ENCODE measurements at regions not wholly inside any gene's neighbourhood (a gene's known extent, or its start where the extent isn't known, plus 50 kb on each side); places are given as distances from the start of the nearest gene placed in this dataset.

GRCh38 chr22:47484960-47485569 is 722.6 kb downstream of the TBC1D22A start:
- WGBS, 5 donors: 47 to 62% (median 57%) methylated on average over 4 of the region's 4 CpGs
- Histone ChIP-seq H3K36me3 (no peaks in the 10 kb centered on the region), H3K9me3 (no peaks in the 10 kb centered on the region), H3K27me3 (peaks cover 0 to 6% (median 0%) of the 10 kb centered on the region in 3 donors), H3K4me1 (no peaks in the 10 kb centered on the region), H3K4me3 (no peak overlapping the region), H3K27ac (no peak overlapping the region)
- intact Hi-C loops (cut with DNase I; ENCODE audit: low total_unique reads): no loop called here
- DNase-seq: peak in 1 of 2 donors; percentile 31
- TF ChIP-seq POLR2AphosphoS5 (IDR thresholded peaks at IDR 0.05) (no peak), EP300 (IDR thresholded peaks at IDR 0.05) (no peak), POLR2A (IDR thresholded peaks at IDR 0.05) (no peak)
- TF ChIP-seq, protein P1, sequence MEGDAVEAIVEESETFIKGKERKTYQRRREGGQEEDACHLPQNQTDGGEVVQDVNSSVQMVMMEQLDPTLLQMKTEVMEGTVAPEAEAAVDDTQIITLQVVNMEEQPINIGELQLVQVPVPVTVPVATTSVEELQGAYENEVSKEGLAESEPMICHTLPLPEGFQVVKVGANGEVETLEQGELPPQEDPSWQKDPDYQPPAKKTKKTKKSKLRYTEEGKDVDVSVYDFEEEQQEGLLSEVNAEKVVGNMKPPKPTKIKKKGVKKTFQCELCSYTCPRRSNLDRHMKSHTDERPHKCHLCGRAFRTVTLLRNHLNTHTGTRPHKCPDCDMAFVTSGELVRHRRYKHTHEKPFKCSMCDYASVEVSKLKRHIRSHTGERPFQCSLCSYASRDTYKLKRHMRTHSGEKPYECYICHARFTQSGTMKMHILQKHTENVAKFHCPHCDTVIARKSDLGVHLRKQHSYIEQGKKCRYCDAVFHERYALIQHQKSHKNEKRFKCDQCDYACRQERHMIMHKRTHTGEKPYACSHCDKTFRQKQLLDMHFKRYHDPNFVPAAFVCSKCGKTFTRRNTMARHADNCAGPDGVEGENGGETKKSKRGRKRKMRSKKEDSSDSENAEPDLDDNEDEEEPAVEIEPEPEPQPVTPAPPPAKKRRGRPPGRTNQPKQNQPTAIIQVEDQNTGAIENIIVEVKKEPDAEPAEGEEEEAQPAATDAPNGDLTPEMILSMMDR (IDR thresholded peaks at IDR 0.05): no peak

DNA sequence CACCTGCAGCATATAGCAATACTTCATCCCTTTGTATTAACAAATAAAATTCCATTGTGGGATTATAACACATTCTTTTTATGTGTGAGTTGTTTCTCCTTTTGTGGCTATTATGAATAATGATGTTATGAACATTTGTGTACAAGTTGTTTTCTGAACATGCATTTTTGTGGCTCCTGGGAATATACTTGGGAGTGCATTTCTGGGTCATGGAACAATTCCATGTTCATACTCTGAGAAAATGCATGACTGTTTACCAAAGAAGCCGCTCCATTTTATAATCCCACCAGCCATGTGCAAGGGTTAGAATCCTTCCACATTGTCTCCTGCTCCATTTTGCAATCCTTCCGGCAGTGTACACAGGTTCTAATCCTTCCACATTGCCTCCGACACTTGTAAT is 713.8 kb downstream of the TBC1D22A start:
- intact Hi-C loops (cut with DNase I; ENCODE audit: low total_unique reads): no loop called here
- WGBS, 5 donors: 67 to 94% (median 78%) methylated on average over 3 of the region's 3 CpGs
- DNase-seq: no peak
- H3K27ac ChIP-seq: no peak overlapping the region
- no peaks in the 10 kb centered on the region for H3K36me3 ChIP-seq
- no peak overlapping the region for H3K4me3 ChIP-seq
- peaks cover 0 to 6% (median 0%) of the 10 kb centered on the region in 3 donors for H3K27me3 ChIP-seq
- H3K9me3 ChIP-seq: no peaks in the 10 kb centered on the region
- TF ChIP-seq EP300 (IDR thresholded peaks at IDR 0.05): no peak
- peaks cover 0 to 9% (median 3%) of the 10 kb centered on the region in 4 donors for H3K4me1 ChIP-seq

- H3K27me3 ChIP-seq: peaks cover 0 to 10% (median 0%) of the 10 kb centered on the region in 3 donors
- no peaks in the 10 kb centered on the region for H3K9me3 ChIP-seq
- intact Hi-C loops (cut with DNase I; ENCODE audit: low total_unique reads): no loop called here
- no peak for DNase-seq
- no peaks in the 10 kb centered on the region for H3K36me3 ChIP-seq
- WGBS, 5 donors: 60 to 69% (median 63%) methylated on average over 3 of the region's 3 CpGs
- peak overlapping the region in 1 of 5 donors; percentile 22 for H3K27ac ChIP-seq
- no peak overlapping the region for H3K4me3 ChIP-seq
- peaks cover 0 to 9% (median 3%) of the 10 kb centered on the region in 4 donors for H3K4me1 ChIP-seq
- peak in 1 of 3 donors; percentile 44 for TF ChIP-seq POLR2AphosphoS5 (IDR thresholded peaks at IDR 0.05)
- TF ChIP-seq, protein P1 (IDR thresholded peaks at IDR 0.05): no peak
Observed at GRCh38 chr22:47474895-47475294, 712.4 kb downstream of the TBC1D22A start.

DNA sequence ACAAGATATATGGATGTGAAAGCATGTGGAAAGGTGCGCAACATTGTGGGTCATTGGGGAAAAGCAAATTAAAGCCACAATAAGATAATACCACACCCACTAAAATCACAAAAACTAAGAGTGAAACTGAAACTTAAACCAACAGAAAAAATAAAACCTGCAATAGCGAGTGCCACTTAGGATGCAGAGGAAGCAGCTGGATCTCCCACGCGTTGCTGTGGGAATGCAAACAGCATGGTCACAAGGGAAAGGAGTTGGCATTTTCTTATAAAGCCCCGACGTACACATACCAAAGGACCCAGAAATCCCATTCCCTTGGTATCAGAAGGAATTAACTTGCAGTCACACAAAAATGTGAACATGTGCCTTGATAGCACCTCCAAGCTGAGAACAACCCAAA is 712.0 kb downstream of the TBC1D22A start:
- 22 to 52% (median 42%) methylated on average over 6 of the region's 6 CpGs for WGBS, 5 donors
- DNase-seq: no peak
- intact Hi-C loops (cut with DNase I; ENCODE audit: low total_unique reads): no loop called here

More for the DNA sequence above, 712.0 kb downstream of the TBC1D22A start:
- Histone ChIP-seq H3K9me3 (no peaks in the 10 kb centered on the region), H3K27me3 (peaks cover 0 to 6% (median 0%) of the 10 kb centered on the region in 3 donors), H3K36me3 (no peaks in the 10 kb centered on the region), H3K27ac (peak overlapping the region in 1 of 5 donors; percentile 22), H3K4me3 (no peak overlapping the region), H3K4me1 (peaks cover 0 to 9% (median 3%) of the 10 kb centered on the region in 4 donors)
- no peak for TF ChIP-seq POLR2AphosphoS5 (IDR thresholded peaks at IDR 0.05)
- TF ChIP-seq EP300 (IDR thresholded peaks at IDR 0.05): no peak
- TF ChIP-seq, protein P1 (IDR thresholded peaks at IDR 0.05): no peak
- TF ChIP-seq POLR2A (IDR thresholded peaks at IDR 0.05): no peak
